K562 (cell line): ENCODE measurements at regions not wholly inside any gene's neighbourhood (a gene's known extent, or its start where the extent isn't known, plus 50 kb on each side); places are given as distances from the start of the nearest gene placed in this dataset.
A peak's percentile ranks its signal among the peaks of the same experiment; 100 is the strongest.

Source experiments
- ARID1B ChIP-seq: fragments of 450-650 bp; IDR thresholded peaks from 2 replicates; pipeline ENCODE4 v1.6.1; 2016; ENCODE audit warnings: antibody characterized with exemption, mild to moderate bottlenecking, inconsistent platforms
- ARID3B ChIP-seq: fragments of 250-450 bp; sonication (Bioruptor Pico); IDR thresholded peaks from 2 replicates; pipeline ENCODE4 v1.4.0; 2020; ENCODE audit warnings: borderline replicate concordance
- ATF2 ChIP-seq: sonication (generic); formaldehyde crosslinking; IDR thresholded peaks from 2 replicates; pipeline ENCODE4 v1.8.1; 2022; ENCODE audit warnings: missing genetic modification reagents
- BHLHE40 ChIP-seq: IDR thresholded peaks from 2 replicates; pipeline ENCODE4 v1.6.1; 2011; ENCODE audit warnings: low read length, improper control_type of control experiment
- COPS2 ChIP-seq: fragments of 450-650 bp; conservative IDR thresholded peaks from 2 replicates; pipeline ENCODE4 v1.6.1; 2016; ENCODE audit warnings: mild to moderate bottlenecking, moderate library complexity
- HIVEP1 ChIP-seq: fragments of 250-450 bp; sonication (Bioruptor Pico); IDR thresholded peaks from 2 replicates; pipeline ENCODE4 v1.4.0; 2020; ENCODE audit warnings: mild to moderate bottlenecking
- LARP7 ChIP-seq: fragments of 450-650 bp; IDR thresholded peaks from 2 replicates; pipeline ENCODE4 v1.6.1; 2016
- MTA2 ChIP-seq: fragments of 450-650 bp; IDR thresholded peaks from 2 replicates; pipeline ENCODE4 v1.6.1; 2016; ENCODE audit warnings: low read depth
- NCOA2 ChIP-seq, 2 experiments: fragments of 450-650 bp; IDR thresholded peaks; 2 replicates each; pipeline ENCODE4 v1.6.1; 2018; ENCODE audit warnings: mild to moderate bottlenecking in 2 of 2, moderate library complexity in 1 of 2; ENCODE audit not compliant: partially characterized antibody in 2 of 2
- NCOR1 ChIP-seq: fragments of 450-650 bp; IDR thresholded peaks from 2 replicates; pipeline ENCODE4 v1.6.1; 2016; ENCODE audit warnings: mild to moderate bottlenecking, moderate library complexity
- PTBP1 ChIP-seq: fragments of 200-400 bp; formaldehyde crosslinking; IDR thresholded peaks from 2 replicates; pipeline ENCODE4 v1.6.1; 2017; ENCODE audit warnings: low read depth, low read length
- RBM25 ChIP-seq: fragments of 200-400 bp; formaldehyde crosslinking; IDR thresholded peaks from 2 replicates; pipeline ENCODE4 v1.6.1; 2018; ENCODE audit warnings: low read length, low read depth, moderate library complexity; ENCODE audit not compliant: severe bottlenecking
- STAT5A ChIP-seq: IDR thresholded peaks from 2 replicates; pipeline ENCODE4 v1.6.1; 2012; ENCODE audit warnings: low read length, inconsistent platforms, borderline replicate concordance
- TAL1 ChIP-seq: fragments of 450-650 bp; IDR thresholded peaks from 2 replicates; pipeline ENCODE4 v1.6.1; 2016; ENCODE audit warnings: mild to moderate bottlenecking
- TEAD4 ChIP-seq, 2 experiments: sonication (generic) in 1 of 2; formaldehyde crosslinking in 1 of 2; IDR thresholded peaks; 2 replicates each; pipeline versions ENCODE4 v1.6.1 to v1.8.0; 2012 to 2022; ENCODE audit warnings: borderline replicate concordance in 1 of 2, inconsistent platforms in 1 of 2, low read length in 1 of 2, mild to moderate bottlenecking in 1 of 2, missing genetic modification reagents in 1 of 2
- XRCC4 ChIP-seq: IDR thresholded peaks from one replicate; pipeline ENCODE4 v1.6.1; 2011; ENCODE audit not compliant: insufficient read depth, insufficient read length; ENCODE audit errors: extremely low read depth
- YY1 ChIP-seq, 3 experiments: IDR thresholded peaks; 2 replicates each; pipeline ENCODE4 v1.6.1; 2011; ENCODE audit warnings: low read length in 2 of 3, mild to moderate bottlenecking in 2 of 3, moderate library complexity in 2 of 3, borderline replicate concordance in 1 of 3, control low read depth in 1 of 3, low read depth in 1 of 3; ENCODE audit not compliant: insufficient read depth in 3 of 3, insufficient replicate concordance in 2 of 3, control insufficient read depth in 1 of 3, insufficient read length in 1 of 3; ENCODE audit errors: extremely low read depth in 1 of 3
- ZBTB43 ChIP-seq: sonication (generic); formaldehyde crosslinking; IDR thresholded peaks from 2 replicates; pipeline ENCODE4 v1.8.0; 2023; ENCODE audit warnings: mild to moderate bottlenecking, missing genetic modification reagents
- ZNF232 ChIP-seq: sonication (generic); formaldehyde crosslinking; IDR thresholded peaks from 2 replicates; pipeline ENCODE4 v1.8.0; 2022; ENCODE audit warnings: mild to moderate bottlenecking, missing genetic modification reagents
- ZNF354B ChIP-seq: fragments of 250-450 bp; sonication (Bioruptor Pico); IDR thresholded peaks from 2 replicates; pipeline ENCODE4 v1.4.0; 2020
- ZNF77 ChIP-seq: fragments of 250-450 bp; sonication (Bioruptor Pico); IDR thresholded peaks from 2 replicates; pipeline ENCODE4 v1.5.0; 2020
- TF ChIP-seq, protein P1 (sequence below): sonication (generic); IDR thresholded peaks from 2 replicates; pipeline ENCODE4 v1.6.1; 2016
- TF ChIP-seq, protein P2 (sequence below): IDR thresholded peaks from 3 replicates; pipeline ENCODE4 v1.6.1; 2011; ENCODE audit warnings: borderline replicate concordance, mild to moderate bottlenecking; ENCODE audit not compliant: insufficient read length, insufficient read depth

- TF ChIP-seq, protein P1, sequence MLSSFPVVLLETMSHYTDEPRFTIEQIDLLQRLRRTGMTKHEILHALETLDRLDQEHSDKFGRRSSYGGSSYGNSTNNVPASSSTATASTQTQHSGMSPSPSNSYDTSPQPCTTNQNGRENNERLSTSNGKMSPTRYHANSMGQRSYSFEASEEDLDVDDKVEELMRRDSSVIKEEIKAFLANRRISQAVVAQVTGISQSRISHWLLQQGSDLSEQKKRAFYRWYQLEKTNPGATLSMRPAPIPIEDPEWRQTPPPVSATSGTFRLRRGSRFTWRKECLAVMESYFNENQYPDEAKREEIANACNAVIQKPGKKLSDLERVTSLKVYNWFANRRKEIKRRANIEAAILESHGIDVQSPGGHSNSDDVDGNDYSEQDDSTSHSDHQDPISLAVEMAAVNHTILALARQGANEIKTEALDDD = peak; percentile 69
- TF ChIP-seq LARP7 (no peak), ARID1B (peak; percentile 90), NCOR1 (peak; percentile 77), ZBTB43 (CRISPR knock-in tag) (no peak), ARID3B (CRISPR knock-in tag) (no peak), HIVEP1 (CRISPR knock-in tag) (no peak), NCOA2 (IDR thresholded peaks at IDR 0.05; ENCODE audit: partially characterized antibody in 2 of 2) (peak in 1 of 2 experiments; percentile 39), TAL1 (peak; percentile 75), TEAD4 (IDR thresholded peaks at IDR 0.05; ENCODE audit: low read length) (peak; percentile 90), TEAD4 (CRISPR knock-in tag; IDR thresholded peaks at IDR 0.05; ENCODE audit: borderline replicate concordance) (no peak), BHLHE40 (no peak), YY1 (IDR thresholded peaks at IDR 0.05; ENCODE audit: borderline replicate concordance in 1 of 3, control insufficient read depth in 1 of 3, extremely low read depth in 1 of 3, insufficient read depth in 3 of 3, insufficient read length in 1 of 3, insufficient replicate concordance in 2 of 3, low read depth in 1 of 3, low read length in 2 of 3) (no peak), STAT5A (peak; percentile 81), ATF2 (CRISPR knock-in tag) (no peak), ZNF354B (no peak), COPS2 (no peak), PTBP1 (no peak), ZNF77 (no peak), RBM25 (no peak), MTA2 (peak; percentile 63), XRCC4 (no peak), ZNF232 (CRISPR knock-in tag) (no peak)
- TF ChIP-seq, protein P2, sequence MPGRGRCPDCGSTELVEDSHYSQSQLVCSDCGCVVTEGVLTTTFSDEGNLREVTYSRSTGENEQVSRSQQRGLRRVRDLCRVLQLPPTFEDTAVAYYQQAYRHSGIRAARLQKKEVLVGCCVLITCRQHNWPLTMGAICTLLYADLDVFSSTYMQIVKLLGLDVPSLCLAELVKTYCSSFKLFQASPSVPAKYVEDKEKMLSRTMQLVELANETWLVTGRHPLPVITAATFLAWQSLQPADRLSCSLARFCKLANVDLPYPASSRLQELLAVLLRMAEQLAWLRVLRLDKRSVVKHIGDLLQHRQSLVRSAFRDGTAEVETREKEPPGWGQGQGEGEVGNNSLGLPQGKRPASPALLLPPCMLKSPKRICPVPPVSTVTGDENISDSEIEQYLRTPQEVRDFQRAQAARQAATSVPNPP = no peak
Observed at GRCh38 chrX:40933706-40934425, 151.4 kb upstream of the USP9X start (continued).
